HG03460 (cell line): ENCODE measurements at regions not wholly inside any gene's neighbourhood (a gene's known extent, or its start where the extent isn't known, plus 50 kb on each side); places are given as distances from the start of the nearest gene placed in this dataset.

ENCODE experiments used
- ATAC-seq: cut with Tn5 transposase; IDR thresholded peaks from one replicate; pipeline ENCODE4 v1.9.1; 2021; ENCODE audit not compliant: unreplicated experiment

DNA sequence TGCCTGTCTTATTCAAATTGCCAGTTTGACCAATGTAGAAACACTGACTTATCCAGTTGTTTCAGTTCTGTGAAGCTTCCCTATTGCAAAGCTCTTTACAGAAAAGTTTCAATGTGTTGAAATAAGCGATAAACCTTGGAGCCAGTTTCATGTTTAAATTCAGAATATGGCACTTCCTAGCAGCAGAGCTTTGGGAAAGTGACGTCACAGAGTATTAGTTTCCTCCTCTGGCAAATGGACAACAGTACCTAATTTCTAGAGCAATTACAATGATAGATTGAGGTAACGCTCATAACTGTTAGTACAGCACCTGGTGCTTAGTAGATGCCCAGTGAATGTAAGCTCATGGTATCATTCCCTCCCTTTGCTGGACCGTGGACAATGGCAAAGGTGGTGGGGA, 527.5 kb upstream of the DAB1 start:
- no peak for ATAC-seq

DNA sequence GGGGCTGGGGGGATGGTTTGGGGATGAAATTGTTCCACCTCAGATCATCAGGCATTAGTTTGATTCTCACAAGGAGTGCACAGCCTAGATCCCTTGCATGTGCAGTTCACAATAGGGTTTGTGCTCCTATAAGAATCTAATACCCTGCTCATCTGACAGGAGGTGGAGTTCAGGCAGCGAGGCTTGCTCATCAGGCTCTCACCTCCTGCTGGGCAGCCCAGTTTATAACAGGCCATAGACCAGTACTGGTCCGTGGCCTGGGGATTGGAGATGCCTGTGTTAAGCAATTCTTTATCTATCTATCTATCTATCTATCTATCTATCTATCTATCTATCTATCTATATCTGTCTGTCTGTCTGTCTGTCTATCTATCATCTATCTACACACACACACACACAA, 525.3 kb upstream of the DAB1 start:
- no peak for ATAC-seq

DNA sequence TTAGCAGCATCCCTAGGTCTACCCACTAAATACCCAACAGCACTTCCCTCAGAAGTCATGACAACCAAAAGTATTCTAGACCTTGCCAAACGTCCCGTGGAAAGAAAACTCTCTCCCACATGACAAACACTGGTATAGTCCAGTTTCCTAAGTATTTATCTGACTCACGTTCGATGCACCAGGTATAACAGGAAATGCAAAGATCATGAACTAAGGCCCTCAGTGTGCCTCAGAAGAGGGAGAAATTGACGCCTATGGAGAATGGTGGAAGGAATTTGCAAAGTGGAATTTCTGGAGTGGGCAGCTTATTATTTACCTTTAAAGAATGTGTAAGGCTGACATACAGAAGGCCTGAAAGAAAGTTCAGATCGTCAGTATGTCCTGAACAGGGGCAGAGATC, 523.6 kb upstream of the DAB1 start:
- ATAC-seq = no peak

DNA sequence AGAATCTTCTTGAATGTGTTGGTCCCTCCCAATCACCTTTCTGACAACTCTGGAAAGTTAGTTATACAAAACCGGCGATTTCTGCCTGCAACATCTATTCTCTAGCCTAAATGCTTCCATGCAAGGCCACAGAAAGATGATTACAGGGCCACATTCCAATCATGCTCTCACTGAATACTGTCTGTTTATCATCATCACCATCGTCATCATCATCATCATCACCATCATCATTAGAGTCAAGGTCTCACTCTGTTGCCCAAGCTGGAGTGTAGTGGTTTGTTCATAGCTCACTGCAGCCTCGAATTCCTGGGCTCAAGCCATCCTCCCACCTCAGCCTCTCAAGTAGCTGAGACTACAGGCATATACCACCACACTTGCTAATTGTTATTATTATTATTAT, 521.2 kb upstream of the DAB1 start:
- no peak for ATAC-seq

DNA sequence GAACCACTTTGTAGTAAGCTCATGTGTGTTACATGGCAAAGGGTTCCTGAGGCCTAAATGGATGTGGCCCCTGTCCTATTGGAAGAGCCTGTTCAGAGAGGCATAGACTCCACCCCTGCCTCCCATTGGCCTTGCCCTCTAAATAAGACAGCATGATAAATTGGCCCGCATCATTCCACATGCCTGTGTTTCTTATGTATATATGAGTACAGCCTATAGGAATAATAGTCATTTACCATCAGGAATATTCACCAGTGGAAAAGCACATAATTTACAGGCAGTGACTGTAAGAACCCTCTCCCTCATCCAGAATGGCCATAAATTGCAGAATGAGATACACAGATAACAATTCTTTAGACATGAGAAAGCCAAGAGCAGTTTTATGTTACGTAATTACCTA, 519.5 kb upstream of the DAB1 start:
- no peak for ATAC-seq

DNA sequence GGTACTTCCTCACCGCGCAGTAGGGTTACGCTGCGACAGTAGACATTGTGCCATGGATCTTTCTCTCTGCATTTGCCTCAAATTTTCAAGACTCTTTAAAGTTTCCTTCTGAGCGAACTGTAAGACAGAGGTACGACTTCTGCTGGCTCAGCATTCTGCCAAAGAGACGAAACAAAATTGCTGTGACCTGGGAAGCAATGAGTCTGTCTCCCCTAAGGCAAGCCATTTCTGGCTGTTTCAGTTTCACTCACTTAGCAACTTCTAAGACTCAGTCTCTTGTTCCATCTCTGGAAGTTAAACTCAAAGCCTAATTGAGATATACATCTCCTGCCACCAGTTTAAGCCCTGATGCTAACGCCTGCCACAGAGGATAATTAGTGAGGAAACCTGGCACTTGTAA, 510.9 kb upstream of the DAB1 start:
- no peak for ATAC-seq

DNA sequence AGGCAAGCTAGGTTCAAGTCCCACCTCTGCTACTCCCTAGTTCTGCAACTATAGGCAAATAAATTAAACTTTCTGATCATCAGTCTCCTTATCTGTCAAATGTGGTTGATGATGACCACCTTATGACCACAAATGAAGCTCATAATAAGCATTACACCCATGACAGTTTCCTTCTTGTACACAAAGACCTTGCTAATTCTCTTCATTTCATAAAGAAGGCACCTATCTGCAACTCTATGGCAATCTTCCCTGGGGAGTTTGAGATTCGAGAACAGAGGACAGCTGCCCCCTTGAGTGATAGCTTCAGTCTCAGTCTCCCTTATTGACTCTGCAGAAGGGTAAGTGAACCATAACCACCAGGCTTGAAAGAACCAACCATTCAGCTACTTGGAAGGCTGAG, 503.1 kb upstream of the DAB1 start:
- no peak for ATAC-seq

DNA sequence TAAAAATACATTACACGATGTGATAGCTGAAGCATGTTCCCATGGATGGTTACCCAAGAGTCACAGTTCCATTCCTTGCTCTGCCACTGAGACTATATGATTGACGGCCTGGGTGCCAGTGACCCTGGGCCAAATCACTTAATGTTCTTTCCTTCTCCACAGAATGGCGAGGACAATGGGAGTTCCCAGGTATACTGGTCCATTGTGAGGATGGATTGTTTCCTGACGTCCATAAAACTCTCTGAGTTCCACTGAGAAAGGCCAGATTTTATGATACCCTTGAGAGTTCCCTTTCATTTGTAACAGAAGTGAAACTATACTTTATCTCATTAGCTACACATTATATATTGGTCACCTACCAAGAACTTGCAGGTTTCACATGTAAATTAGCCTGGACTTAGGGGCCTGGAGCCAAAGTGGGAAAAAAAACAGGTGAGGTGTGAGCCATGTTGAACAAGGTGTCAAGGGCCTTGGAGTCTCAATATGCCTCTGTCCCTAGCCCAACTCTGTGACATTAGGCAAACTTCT, 502.2 kb upstream of the DAB1 start:
- ATAC-seq = no peak

DNA sequence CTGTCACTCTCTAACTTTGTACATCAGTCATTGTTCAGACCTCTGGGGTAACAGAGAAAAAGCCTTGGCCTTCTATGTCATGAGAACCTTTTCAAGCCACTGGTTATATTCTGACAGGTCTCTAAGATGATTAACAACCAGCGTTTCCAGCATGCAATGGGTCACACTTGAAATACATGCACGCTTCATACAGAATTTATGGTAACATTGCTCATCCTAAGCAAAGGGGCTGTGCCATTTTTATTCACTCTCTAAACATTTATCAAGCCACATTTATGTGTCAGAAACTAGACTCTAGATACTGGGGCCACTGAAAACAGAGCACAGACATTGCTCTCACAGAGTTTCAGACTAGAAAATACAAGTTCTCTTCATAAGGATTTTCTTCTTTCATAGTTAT, 501.4 kb upstream of the DAB1 start:
- ATAC-seq = no peak

DNA sequence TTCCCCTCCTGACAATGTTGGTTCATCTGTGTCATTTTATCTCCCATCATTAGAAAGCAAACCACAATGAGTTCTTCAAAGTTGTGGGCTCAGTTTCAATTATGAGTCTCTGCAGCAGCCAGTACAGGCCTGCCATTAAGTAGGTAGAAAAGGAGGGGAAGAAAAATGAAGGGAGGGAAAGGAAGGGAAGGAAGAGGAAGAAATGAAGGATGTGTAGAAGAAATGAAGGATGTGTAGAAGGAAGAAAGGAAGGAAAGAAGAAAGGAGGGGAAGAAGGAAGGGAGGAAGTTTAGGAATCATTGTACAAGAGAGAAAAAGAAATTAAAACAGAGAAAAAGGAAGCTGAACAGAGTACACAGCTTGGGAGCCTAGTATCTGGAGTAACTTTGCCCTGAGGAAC, 498.3 kb upstream of the DAB1 start:
- ATAC-seq = no peak

DNA sequence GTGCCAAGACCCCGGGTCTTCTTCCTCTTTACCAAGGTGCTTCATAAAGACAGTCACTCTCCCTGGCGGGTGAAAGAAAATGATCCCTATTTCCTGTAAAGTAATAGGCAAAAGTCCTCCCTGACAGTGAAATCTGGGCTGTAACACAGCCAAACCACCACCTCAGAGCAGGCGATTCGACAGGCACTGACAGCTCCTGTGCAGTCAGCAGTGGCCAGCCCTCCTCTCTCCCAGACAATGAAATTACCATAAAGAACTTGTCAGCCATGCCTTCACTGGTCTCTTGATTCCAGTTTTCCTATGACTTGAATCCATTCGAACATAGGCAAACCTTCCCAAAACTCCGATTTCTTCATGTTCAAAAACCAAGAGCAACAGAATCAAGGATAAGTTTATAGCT, 492.2 kb upstream of the DAB1 start:
- no peak for ATAC-seq

DNA sequence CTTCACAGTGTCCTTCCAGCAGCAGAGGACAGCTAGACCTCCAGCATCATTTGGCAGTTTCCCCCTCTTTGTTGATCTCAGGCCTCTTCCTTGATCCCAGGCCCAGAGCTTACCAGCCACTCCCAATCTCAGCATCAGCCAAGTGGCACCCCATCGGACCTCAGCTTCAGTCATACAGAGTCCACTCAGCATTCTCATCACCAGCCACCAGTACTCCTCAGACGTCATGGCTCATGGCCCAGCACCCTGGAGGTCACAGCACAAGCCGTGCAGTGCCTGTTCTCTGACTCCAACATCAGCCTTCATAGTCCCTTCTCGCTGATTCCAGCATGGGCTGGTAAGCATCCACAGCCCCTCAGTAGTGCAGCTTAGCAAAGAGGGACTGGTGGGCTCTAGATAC, 487.6 kb upstream of the DAB1 start:
- no peak for ATAC-seq

DNA sequence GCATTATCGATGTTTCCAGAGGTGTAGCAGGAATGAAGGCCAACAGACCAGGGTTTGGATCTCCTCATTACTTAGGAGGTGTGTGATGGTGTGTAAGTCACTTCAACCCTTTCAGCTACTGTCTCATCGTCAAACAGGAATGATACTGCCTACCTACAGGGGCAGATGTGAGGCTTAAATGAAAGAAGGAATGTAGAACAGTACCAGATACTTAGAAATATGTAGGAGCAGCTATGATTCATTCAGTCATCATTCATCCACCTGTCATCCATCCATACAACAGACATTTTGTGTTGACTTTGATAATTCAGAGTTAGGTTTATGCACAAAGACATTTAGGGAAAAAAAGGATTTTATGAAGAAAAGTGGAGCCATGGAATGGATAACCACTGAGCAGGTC, 486.9 kb upstream of the DAB1 start:
- ATAC-seq = no peak

DNA sequence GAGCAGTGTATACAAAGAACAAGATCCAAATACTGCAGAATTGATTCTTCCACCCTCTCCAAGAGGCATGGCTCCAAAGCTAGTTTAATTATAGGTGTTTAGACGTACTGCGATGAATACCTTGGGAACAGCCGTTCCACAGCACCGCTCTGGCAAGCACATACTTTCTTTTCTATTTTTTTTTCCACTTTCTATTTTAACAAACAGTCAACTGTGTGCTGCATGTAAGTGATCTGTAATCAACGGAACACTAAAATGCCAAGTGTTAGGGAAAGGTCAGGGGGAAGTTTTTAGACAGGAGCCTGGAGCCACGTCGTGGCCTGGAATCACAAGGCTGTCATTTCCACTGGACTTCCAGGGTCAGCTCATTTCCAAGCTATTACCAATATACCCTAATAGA, 486.4 kb upstream of the DAB1 start:
- ATAC-seq = no peak

DNA sequence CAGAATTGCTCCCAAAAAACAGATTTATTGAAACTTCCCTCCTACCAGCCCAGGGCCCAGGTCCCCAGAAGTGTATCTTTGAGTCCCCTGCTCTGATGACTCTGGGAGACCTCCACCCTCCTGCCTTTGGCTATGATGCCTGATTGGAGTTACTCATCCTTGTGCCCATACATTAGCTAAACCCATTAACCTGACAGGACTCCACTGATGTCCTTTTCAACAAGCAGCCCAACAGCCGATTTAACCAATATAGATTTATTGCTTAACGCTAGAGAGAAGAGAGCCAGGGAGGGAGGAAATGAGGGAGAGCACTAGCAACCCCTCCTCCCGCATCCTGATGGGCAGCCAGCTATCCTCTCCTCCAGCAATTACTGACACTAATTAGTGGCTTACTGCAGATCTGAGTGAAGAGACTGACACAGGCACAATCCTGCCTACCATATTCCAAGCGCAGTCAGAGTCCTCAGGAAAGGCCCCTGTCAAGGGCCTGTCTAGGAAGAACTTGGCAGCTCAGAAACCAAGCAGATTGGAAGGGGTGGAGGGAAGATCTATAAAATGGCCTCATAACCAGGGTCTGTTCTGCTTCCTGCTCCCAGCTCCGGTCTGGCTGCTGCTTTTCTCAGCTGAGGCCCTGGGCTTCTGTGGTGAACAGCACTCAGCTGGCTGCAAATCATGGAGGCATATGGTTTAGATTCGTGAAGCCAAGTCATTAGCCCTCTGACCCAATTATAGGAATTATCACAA, 484.5 kb upstream of the DAB1 start:
- no peak for ATAC-seq

DNA sequence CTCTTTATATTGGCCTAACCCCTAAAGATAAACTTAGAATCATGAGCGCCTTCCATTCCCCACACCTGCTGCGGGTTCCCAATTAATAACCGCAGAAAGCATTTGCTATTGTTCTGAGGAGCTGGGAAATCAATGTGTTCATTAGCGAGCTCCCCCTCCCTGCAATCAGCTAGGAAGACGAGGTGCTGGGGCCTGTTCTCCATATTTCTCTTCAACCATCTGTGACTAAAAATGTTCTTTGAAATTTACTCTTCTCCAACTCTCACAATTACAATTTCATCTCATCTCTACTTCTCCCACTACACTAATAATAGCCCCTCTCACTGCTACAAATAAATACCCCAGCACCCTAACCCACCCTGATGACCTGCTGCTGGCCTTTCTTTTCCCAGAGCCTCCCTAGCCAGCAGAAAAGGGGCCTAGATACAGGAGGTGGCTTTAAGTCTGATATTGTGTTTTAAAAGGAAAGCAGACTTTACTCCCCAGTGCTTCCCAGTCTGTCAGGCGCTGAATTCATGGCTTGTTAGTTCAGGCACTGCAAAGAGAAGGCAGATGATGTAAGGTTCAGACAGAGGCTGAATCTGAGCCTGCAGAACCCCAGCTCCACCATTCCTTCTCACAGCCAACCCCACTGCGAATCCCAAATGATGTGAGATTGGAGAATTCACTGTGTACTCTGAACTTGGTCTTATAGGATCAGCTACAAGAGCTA, 477.5 kb upstream of the DAB1 start:
- no peak for ATAC-seq

DNA sequence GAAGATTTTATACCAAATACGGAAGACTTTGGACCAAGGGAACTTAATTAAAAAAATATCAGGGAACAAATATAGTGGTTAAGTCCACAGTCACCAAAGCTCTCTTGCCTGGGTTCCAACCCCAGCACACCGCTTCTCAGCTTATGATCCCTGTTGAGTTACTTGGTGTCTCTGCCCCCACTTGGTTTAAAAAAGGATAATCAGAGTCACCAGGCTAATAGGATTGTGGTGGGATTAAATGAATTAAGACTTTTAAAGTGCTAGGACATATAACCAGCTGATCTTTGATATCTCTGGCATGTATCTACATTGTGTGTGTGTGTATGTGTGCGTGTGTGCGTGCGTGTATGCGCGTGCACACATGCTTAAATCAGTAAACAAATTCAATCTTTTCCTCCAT, 474.7 kb upstream of the DAB1 start:
- ATAC-seq = no peak

DNA sequence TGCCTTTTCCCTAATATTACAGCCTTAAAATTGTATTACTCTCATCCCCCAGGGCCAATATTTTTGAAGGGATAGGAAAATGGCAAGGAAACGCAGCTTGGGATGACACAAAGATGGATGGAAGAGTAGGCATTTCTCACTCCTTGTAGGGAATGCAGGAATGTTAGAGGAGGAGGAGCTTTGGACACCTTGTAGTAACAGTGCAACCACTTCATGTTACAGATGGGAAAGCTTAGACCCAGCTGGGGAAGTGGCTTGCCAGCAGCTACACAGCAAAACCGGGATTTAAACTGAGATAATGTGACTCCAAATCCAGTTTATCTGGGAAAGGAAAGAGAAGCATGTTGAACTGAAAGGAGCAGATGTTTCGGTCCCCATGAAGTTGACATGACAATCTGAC, 473.7 kb upstream of the DAB1 start:
- ATAC-seq = no peak

DNA sequence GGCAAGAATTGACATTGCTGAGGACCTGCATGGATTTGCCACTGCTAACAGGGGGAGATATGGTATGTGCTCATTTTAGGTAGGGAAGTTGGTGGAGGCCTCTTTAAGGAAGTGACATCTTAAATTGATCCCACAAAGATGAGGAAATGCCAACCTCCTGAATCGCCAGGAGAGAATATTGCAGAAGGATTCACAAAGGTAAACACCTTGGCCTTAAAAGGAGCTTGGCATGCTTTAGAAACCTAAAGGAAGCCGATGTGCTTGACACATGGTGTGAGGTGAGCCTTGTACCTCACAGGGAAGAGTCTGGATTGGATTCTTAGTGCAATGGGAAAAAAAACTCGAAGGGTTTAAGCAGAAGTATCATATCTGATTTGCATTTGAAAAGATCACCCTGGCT, 470.5 kb upstream of the DAB1 start:
- no peak for ATAC-seq

DNA sequence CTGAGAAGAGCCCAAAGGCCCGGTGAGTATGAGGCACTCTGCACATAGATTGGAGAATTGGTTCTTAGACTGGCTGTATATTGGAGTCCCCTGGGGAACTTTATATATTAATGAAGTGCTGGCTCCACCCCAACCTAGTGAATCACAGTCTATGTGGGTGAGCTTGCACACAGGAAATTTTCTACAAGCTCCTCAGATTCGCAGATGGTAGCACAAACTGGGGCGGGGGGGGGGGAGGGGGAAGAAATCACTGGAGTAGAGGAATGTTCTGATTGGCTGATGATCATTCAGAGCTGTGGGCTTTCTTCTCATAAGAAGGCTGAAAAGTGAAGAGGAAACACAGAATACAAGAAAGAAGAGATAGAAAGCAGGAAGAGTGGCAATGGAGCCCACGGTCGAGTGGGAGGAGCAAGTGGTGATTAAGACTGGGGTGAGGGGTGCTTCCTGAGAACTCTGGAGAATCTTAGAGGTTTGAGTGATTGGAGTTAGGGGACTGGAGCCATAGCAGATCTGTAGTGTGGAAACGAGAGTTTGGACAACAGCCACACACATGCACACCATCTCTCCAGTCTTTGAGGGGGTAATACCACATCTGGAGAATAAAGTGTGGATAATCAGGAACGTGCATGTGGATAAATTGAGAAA, 465.9 kb upstream of the DAB1 start:
- no peak for ATAC-seq

DNA sequence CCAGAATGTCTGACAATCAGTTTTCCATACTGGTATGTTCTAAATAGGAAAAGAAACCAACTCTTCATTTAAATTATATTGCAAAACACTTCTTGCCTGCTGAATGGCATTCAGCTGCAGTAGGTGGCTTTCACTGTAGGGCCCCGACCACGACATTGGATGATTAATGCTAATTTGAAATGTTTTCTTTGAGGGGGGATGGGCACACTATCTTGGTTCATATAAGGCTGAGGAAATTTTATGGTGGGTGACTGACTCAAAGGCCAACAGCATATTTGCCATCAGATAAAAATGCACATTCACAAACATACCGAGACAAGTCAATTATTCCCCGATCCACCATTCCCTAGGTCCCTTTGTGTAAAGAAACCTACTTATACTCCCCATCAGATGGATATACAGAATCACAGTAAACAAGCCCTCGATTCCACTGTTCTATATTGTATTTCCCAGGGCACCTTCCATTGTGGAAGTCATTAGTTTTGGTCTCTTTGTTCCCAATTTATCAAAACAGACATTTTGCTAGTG, 464.2 kb upstream of the DAB1 start:
- ATAC-seq = no peak

DNA sequence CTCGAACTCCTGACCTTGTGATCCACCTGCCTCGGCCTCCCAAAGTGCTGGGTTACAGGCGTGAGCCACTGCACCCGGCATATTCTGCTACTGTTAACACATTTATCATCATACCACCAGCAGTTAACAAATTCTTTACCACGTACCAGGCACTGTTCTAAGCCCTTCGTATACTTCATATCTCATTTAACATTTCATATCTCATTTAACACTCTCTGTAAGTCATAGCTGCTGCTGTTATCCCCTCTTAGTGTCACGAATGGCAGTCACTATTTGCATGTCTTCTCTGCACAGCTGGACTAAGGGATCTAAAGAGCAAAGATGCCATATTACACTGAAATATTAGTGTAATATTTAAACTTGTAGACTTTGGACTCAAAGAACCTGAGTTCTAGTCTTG, 462.5 kb upstream of the DAB1 start:
- no peak for ATAC-seq
